DMS 273 treated with DMSO at 0.1 percent for 48 hours (cell line): ENCODE measurements at regions not wholly inside any gene's neighbourhood (a gene's known extent, or its start where the extent isn't known, plus 50 kb on each side); places are given as distances from the start of the nearest gene placed in this dataset.
"Not testable (repeated sequence)": the region's sequence is repeated elsewhere in the genome, so short reads cannot be mapped to it uniquely, and the experiment has no call there.

Experiments
- DNase-seq: peaks from one replicate; lab custom pipeline; 2025; lab: John Stamatoyannopoulos, UW

DNA sequence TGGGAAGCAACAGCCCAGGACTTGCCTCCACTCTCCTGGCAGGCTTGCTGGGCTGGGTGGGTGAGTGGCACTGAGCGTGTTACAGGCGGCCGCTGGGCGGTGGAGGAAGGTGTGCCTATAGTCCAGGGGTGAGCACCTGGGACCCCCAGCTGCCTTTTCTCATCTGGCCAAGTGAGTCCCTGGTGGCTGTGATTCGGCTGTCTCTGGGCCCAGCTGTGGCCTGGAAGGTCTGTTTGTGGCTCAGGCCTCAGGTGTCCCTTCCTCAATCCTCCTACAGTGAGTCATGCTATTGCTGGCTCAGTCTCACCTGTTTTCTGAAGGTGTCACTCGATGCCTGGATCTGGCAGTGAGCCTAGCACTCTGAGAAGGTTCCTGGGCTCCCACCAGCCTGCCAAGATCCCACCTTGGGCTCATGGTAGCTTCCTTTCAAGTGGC lies 564.2 kb downstream of the PTPRU start:
- no peak for DNase-seq

DNA sequence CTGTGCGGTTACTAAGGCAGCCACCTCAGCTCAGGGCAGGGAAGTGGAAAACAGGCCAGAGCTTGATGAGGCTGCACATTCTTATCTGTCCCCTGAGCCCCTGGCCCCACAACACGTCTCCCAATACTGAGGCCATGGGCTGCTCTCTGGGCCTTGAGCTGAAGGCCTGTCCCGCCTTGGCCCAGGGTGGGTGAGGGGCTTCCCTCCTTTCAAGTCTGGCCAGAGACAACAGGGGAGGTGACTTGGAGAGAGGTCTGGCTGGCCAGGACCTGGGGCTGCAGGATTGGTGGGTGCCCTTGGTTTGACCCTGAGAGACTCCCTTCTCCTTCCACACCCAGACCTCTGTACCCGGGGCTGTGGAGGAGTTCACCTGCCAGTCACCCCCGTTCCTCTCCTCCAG lies 563.8 kb downstream of the PTPRU start:
- DNase-seq: no peak

GRCh38 chr1:29798699-29799566 lies 562.6 kb downstream of the PTPRU start:
- no peak for DNase-seq

DNA sequence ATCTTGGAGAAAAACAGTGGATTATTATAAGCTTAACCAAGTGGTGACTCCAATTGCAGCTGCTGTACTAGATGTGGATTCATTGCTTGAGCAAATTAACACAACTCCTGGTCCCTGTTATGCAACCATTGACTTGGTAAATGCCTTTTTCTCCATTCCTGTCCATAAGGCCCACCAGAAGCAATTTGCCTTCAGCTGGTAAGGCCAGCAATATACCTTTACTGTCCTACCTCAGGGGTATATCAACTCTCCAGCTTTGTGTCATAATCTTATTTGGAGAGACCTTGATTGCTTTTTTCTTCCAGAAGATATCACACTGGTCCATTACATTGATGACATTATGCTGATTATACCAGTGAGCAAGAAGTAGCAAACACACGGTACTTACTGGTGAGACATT lies 560.8 kb downstream of the PTPRU start:
- DNase-seq: not testable (repeated sequence)

GRCh38 chr1:29795965-29796364 lies 559.6 kb downstream of the PTPRU start:
- DNase-seq: not testable (repeated sequence)

GRCh38 chr1:29793653-29794348 lies 557.5 kb downstream of the PTPRU start:
- DNase-seq: no peak

DNA sequence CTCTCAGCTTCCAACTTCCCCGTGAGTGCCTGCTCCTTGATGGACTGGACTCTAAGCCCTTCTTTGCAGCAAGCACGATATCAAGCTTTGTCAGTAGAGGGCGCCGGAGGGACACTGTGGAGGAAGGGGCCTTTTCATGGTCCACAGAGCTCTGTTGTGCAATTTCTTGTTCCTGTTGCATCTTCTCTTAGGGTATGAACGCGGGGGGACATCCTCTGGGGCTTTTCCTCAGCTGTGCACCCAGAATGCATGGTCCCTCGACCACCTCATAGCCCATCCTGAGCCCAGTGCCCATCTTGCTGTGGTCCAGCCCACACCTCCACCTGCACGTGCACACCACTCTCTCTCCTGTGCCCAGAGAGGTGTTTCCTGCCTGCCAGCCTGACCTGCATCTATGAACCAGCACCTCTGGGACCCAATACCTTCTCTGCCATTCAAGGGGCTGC lies 556.8 kb downstream of the PTPRU start:
- peak; percentile 23 for DNase-seq

GRCh38 chr1:29789910-29790247 lies 553.6 kb downstream of the PTPRU start:
- DNase-seq: no peak

DNA sequence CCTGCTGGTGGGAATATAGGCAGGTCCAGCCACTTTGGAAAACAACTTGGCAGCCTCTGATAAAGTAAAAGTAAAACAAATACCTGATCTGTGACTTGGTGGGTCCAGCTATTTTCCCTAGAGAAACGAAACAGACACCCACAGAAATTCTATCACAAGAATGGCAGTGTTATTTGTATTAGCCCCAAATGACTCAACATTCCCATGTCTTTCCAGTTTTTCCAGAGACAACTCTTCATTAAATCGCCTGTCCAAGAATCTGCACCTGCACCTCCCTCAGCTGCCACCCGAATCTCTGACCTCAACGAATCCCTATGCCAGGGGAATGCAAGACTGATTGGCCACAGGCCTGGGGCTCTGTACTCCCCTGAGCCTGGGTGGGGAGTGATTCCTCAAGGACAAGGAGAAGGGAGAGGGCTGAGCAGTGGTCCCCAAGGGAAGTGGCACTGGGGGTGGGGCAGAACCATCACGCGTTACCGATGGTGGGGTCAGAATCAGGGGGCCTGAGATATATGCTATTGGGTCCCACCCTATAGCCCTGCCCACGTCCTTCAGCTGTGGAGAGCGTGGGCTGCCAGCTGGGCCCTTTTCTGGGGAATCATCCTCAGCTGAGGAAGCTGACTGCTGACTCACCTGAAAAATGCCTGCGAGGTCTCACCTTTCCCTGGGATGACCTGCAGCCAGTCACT lies 553.0 kb downstream of the PTPRU start:
- DNase-seq: no peak

DNA sequence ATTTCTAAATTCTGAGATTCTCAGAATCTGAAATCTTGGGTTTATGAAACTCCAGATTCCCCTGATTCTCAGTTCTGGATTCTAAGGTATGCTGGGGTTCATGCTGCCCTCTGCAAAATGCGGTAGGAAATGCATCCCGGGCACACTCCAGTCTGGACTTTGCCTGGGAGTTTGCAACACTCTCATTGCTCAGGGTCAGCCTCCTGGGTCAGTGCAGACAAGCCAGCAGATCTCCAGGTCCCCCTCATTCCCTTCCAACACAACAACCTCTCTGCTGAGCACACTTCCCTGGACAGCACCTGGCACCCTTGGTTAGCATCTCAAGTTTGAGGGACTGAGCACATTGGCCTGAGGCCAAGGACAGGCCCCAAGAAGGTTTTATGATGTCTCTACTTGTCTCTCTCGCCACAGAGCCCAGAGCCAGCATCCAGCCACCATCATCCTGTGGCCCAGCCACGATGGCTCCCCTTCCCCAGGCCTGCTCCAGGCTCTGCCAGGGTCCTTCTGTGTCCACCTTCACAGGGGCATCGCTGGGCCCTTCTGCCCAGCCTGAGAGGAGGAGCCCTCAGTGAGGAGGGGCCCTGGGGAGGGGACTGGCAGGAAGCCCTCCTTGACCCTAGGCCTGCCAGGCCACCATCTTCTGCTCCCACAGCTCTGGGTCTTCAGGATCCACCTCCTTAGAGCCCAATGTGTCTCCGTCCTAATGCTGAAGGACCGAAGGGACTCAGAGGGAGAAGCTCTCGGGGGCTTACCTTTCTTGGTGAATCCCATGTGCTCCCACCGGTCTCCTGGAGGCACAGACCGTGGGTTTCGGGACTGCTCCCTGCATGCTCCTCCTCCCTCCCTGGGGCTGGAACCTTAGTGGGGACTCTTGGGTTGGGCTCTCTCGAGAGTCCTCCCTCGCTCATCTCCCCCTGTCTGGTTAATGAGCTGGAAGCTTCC lies 550.7 kb downstream of the PTPRU start:
- no peak for DNase-seq

DNA sequence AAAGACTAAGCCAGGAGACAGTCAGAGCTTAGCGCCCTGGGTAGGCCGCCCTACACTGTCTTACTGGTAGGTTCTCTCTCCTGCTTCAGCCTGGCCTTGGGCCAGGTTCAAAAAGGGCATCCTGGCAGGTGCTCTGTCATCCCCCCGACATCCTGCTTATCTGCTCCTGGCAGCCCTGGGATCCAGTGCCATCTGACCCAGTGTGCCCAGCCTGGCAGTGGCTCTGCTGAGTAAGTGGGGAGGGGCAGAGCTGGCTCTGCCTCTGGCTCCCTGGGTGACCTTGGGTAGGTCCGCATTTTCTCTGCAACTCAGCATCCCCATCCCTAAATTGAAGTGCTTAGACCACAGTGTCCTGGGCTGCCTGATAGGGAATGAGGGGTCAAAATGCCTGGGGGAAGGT lies 549.9 kb downstream of the PTPRU start:
- DNase-seq: no peak

DNA sequence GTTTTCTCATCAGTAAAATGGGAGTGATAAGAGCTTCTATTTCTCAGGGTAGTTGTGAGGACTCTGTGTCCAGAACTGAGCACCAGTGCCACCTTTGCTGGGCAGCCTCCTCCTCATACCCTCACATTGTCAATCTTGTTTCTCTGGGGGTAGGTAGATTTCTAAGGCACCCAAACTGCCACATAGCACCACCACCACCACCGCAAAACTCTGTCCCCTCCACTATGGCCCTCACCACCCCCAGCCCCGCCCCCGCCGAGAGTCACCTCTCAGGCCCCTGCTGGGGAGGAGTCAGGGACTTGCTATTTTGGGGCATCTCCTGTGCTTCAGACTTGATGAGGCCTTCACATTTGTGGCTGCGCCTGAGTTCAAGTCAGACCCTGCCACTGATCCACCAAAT lies 549.2 kb downstream of the PTPRU start:
- DNase-seq: no peak

DNA sequence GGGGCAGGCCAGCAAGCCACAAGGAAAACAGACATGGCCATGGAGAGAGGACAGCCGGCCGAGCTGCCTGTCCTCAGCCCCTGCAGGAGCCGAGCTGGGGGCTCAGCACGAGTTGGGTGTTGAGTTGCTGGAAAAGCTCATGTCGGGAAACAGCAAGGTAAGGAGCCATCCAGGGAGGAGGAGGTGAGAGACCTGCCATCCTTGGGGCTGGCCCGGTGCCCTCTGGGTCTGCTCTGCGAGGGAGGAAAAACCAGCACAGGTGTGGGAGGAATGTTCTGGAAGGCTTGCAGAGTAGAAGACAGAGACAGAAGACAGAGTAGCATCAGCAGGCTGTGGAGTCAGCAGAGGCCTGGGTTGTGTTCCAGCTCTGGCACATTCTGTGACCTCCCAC lies 548.8 kb downstream of the PTPRU start:
- DNase-seq: no peak

DNA sequence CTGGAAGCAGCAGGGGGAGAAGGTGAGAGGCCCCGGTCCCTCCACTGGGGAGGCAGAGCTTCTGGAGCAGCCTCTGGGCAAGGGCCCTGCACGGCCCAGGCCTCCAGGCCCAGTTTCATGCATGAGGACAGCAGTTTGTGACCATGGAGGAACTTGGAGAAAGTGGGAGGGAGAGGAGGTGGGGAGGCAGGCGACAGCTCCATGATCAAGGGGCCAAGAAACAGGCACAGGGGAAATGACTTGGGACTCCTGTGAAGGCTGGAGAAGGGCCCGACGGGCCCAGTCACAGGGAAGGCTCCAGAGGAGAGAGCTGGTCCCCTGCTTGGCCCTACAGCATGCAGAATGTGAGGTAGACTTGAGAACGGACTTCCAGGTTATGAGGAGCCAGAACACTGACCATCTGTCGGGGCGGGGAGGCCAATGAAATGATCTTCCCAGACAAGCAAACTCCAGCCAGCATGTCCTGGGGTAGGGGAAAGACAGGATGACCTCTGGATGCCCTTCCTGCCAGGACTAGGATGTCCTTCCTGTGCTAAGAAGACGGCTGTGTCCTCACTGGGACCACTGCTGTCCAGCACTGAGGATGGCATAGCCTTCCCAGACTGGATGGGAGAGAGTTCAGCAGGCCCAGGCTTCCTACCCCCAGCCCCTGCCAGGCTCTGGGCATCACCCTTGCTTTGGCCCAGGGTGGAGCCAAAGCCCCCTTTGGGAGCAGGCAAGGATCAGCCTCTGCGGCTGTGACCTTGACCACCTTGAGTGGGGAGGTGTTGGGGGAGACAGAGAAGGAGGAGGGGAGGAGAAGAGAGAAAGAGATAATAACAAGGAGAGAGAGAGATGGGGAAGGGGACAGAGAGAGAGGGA lies 548.2 kb downstream of the PTPRU start:
- no peak for DNase-seq

DNA sequence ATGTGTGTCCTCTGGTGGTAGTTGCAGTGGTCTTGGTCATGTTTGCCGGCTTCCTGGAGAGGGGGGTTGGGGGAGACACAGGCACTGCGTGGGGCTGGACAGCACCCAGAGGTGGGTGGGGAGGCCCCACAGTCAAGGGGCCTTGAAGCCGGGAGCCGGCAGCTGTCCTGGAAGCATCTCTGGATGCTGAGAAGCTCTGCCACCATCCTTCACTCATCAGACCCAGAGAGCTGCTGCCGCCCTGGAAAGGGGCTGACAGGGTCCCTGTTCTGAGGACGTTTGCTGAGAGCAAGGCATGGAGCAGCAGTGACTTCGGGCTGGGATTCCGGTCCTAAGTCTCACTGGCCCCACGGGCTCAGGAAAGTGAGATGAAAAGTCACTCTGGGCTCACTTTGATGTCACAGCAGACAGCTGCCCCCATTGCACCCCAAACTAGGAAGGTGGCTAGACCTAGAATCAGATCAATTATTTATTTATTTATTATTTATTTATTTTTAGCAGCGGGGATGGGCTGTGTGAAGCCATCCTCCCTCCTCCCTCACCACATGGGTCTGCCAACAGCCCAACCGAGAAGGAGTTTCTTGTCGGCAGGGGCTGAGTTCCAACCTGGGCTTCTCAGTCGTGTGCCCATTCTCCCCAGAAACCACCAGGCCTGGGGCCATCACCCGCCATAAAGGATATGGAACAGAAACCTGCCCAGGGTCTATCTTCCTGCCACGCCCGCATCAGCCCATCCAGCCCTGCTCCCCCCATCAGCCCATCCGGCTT lies 547.4 kb downstream of the PTPRU start:
- no peak for DNase-seq

- DNase-seq: no peak
Observed at GRCh38 chr1:29782846-29783507, 546.7 kb downstream of the PTPRU start.

DNA sequence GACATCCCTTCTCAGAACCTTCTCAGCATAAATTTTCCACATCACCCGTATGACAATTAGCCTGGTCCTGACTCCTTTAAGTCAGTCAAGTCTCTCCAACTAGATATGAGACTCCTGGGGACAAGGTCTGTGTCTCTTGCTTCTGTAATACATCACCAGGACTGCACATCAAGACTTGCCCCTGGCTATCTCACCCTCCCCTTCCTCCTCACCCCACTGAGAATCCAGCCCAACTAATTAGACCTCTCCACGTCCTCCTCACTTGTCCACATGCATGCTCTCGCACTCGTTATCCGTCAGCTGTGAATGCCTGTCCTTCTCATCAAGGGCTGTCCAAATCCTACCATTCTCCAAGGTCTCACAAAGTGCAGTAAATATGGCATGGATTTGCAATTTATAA lies 542.8 kb downstream of the PTPRU start:
- DNase-seq: no peak

GRCh38 chr1:29777522-29777921 lies 541.2 kb downstream of the PTPRU start:
- no peak for DNase-seq

GRCh38 chr1:29774355-29774754 lies 538.0 kb downstream of the PTPRU start:
- DNase-seq: no peak
